ENCODE measurements at regions not wholly inside any gene's neighbourhood (a gene's known extent, or its start where the extent isn't known, plus 50 kb on each side); places are given as distances from the start of the nearest gene placed in this dataset.

- DNase-seq (ENCODE audit: insufficient read length, low spot score) (no peak), FAIRE-seq (no peak)
- TF ChIP-seq CTCF (IDR thresholded peaks at IDR 0.05; ENCODE audit: insufficient read depth, missing control alignments), result no peak
Measured at GRCh38 chr6:166770216-166771116, 143.4 kb upstream of the RPS6KA2 start.

- DNase-seq (ENCODE audit: insufficient read length, low spot score) (no peak), FAIRE-seq (no peak)
- no peak for TF ChIP-seq CTCF (IDR thresholded peaks at IDR 0.05; ENCODE audit: insufficient read depth, missing control alignments)
Measured at GRCh38 chr6:166769648-166770047, 142.6 kb upstream of the RPS6KA2 start.

GRCh38 chr6:166768761-166769160 lies 141.7 kb upstream of the RPS6KA2 start:
- no peak for TF ChIP-seq CTCF (IDR thresholded peaks at IDR 0.05; ENCODE audit: insufficient read depth, missing control alignments)
- FAIRE-seq (no peak), DNase-seq (ENCODE audit: insufficient read length, low spot score) (no peak)

- DNase-seq (ENCODE audit: insufficient read length, low spot score), result no peak
- no peak for TF ChIP-seq CTCF (IDR thresholded peaks at IDR 0.05; ENCODE audit: insufficient read depth, missing control alignments)
- FAIRE-seq, result no peak
Measured at GRCh38 chr6:166767230-166767629, 140.2 kb upstream of the RPS6KA2 start.

GRCh38 chr6:166766769-166767168 lies 139.7 kb upstream of the RPS6KA2 start:
- TF ChIP-seq CTCF (IDR thresholded peaks at IDR 0.05; ENCODE audit: insufficient read depth, missing control alignments), result no peak
- no peak for FAIRE-seq

GRCh38 chr6:166765234-166765541 lies 138.1 kb upstream of the RPS6KA2 start:
- no peak for TF ChIP-seq CTCF (IDR thresholded peaks at IDR 0.05; ENCODE audit: insufficient read depth, missing control alignments)
- DNase-seq (ENCODE audit: insufficient read length, low spot score) (no peak), FAIRE-seq (no peak)

More at GRCh38 chr6:166766769-166767168, 139.7 kb upstream of the RPS6KA2 start:
- DNase-seq (ENCODE audit: insufficient read length, low spot score), result no peak

GRCh38 chr6:166764473-166765233 lies 137.6 kb upstream of the RPS6KA2 start:
- FAIRE-seq (no peak), DNase-seq (ENCODE audit: insufficient read length, low spot score) (no peak)
- no peak for TF ChIP-seq CTCF (IDR thresholded peaks at IDR 0.05; ENCODE audit: insufficient read depth, missing control alignments)
